Adipocyte (in vitro differentiated cells): ENCODE measurements at regions not wholly inside any gene's neighbourhood (a gene's known extent, or its start where the extent isn't known, plus 50 kb on each side); places are given as distances from the start of the nearest gene placed in this dataset.

Experiments
- DNase-seq: peaks from one replicate; pipeline ENCODE4 v3.0.0-alpha.2; 2015; ENCODE audit warnings: low read depth
- H3K27me3 ChIP-seq: replicated peaks from 2 replicates; pipeline ENCODE4 v1.7.0; 2013; ENCODE audit warnings: mild to moderate bottlenecking, low read length, moderate library complexity; ENCODE audit not compliant: control insufficient read depth, insufficient read depth
- H3K36me3 ChIP-seq: 2 replicates; pipeline ENCODE4 v1.7.0; 2013; ENCODE audit warnings: low read length, mild to moderate bottlenecking, moderate library complexity; ENCODE audit not compliant: control insufficient read depth, insufficient read depth, severe bottlenecking
- H3K4me1 ChIP-seq: 2 replicates; pipeline ENCODE4 v1.7.0; 2013; ENCODE audit warnings: mild to moderate bottlenecking, low read length, moderate library complexity; ENCODE audit not compliant: control insufficient read depth, insufficient read depth
- H3K4me3 ChIP-seq: 2 replicates; pipeline ENCODE4 v1.7.0; 2013; ENCODE audit warnings: mild to moderate bottlenecking, low read length, moderate library complexity
- H3K9ac ChIP-seq: 2 replicates; pipeline ENCODE4 v1.7.0; 2013; ENCODE audit warnings: mild to moderate bottlenecking, low read length, moderate library complexity
- H3K9me3 ChIP-seq: 2 replicates; pipeline ENCODE4 v1.7.0; 2013; ENCODE audit warnings: mild to moderate bottlenecking, low read length, moderate library complexity; ENCODE audit not compliant: control insufficient read depth

- no peak for DNase-seq
- Histone ChIP-seq H3K9ac (no peak overlapping the region), H3K4me3 (no peak overlapping the region), H3K27me3 (no peaks in the 10 kb centered on the region), H3K4me1 (no peaks in the 10 kb centered on the region), H3K36me3 (no peaks in the 10 kb centered on the region), H3K9me3 (peaks cover 2% of the 10 kb centered on the region)
Observed at GRCh38 chr11:37755521-37755920, 1157.5 kb upstream of the RAG2 start.

DNA sequence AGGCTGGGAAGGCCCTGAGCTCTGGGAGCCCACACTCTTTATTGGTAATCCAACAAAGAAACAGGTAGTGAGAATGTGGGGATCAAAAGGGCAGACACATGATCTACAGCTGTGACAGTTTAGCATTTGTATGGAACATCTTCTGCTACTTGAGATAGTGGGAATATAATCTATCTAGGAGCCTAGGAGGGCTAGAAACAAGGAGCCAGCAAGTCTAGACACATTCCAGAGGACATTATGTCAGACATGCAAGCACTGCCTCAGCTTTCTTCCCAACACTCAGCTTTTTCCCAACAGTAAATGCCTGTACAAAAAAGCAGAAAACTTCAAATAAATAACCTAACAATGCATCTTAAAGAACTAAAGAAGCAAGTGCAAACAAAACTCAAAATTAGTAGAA, 1150.6 kb upstream of the RAG2 start:
- Histone ChIP-seq H3K36me3 (no peaks in the 10 kb centered on the region), H3K27me3 (no peaks in the 10 kb centered on the region), H3K9me3 (peaks cover 7% of the 10 kb centered on the region), H3K4me1 (no peaks in the 10 kb centered on the region), H3K9ac (no peak overlapping the region), H3K4me3 (no peak overlapping the region)
- no peak for DNase-seq

DNA sequence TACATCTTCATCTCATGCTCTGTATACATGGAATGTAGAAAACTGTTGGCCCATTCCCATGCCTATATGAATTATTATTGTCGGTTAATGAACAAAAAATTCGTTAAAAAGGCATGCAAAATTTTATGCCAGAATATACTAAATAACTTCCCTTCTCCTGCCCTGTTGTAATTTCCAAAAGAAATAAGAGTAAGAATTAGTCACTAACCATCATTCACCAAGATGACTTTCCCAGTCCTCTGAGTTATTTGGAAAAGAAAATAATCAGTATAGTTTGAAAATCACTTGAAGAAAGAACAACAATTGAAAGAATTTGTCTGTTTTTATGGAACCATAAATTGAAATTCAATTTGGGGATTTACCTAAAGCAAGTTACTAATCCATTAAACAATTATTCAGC, 1149.1 kb upstream of the RAG2 start:
- H3K27me3 ChIP-seq, result no peaks in the 10 kb centered on the region
- peaks cover 7% of the 10 kb centered on the region for H3K9me3 ChIP-seq
- H3K4me3 ChIP-seq, result no peak overlapping the region
- H3K4me1 ChIP-seq, result no peaks in the 10 kb centered on the region
- no peak for DNase-seq
- H3K9ac ChIP-seq, result no peak overlapping the region
- no peaks in the 10 kb centered on the region for H3K36me3 ChIP-seq

DNA sequence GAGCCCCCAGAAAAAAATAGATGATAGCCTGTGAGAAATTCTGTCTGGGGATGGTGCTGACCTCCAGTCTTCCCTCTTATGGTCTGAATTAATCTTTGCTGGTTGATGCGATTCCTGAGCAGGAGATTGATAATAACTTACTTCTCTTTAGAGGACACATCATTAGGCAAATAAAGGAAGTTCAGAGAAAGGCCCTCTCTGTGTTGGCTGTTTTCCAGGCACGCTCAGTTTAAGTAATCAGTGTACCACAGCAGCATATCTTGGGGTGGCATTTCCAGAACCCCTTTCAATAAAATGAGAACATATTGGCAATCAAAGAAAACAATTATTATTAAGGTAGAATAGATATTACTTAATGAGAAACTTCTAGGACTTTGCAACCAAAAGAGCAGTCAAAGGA, 1129.3 kb upstream of the RAG2 start:
- H3K9me3 ChIP-seq, result no peaks in the 10 kb centered on the region
- H3K27me3 ChIP-seq, result no peaks in the 10 kb centered on the region
- H3K4me1 ChIP-seq, result no peaks in the 10 kb centered on the region
- no peak for DNase-seq
- no peak overlapping the region for H3K9ac ChIP-seq
- no peak overlapping the region for H3K4me3 ChIP-seq
- H3K36me3 ChIP-seq, result no peaks in the 10 kb centered on the region

DNA sequence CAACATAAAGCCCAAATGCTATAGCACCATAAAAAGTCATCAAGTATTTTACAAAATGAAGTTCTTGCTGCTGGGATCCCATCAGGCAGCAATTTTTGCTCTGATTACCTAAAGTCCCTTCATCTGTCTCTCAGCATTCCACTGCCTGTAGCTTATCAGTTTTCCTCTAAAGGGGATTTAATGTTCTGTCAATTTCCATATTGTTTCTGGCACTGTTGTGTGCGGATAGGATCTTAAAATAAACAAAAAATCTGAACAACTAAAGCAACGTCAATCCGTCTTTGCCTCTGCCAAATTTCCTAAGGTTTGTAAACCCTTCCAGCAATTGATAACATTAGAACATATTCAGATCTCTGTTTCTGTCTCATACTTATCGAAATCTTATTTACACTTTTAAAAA, 1126.3 kb upstream of the RAG2 start:
- Histone ChIP-seq H3K9ac (no peak overlapping the region), H3K4me3 (no peak overlapping the region), H3K9me3 (no peaks in the 10 kb centered on the region), H3K36me3 (no peaks in the 10 kb centered on the region), H3K4me1 (no peaks in the 10 kb centered on the region), H3K27me3 (no peaks in the 10 kb centered on the region)
- DNase-seq, result peak; percentile 1

- peak; percentile 10 for DNase-seq
- H3K4me3 ChIP-seq, result no peak overlapping the region
Observed at GRCh38 chr11:37721485-37721884, 1123.4 kb upstream of the RAG2 start.

DNA sequence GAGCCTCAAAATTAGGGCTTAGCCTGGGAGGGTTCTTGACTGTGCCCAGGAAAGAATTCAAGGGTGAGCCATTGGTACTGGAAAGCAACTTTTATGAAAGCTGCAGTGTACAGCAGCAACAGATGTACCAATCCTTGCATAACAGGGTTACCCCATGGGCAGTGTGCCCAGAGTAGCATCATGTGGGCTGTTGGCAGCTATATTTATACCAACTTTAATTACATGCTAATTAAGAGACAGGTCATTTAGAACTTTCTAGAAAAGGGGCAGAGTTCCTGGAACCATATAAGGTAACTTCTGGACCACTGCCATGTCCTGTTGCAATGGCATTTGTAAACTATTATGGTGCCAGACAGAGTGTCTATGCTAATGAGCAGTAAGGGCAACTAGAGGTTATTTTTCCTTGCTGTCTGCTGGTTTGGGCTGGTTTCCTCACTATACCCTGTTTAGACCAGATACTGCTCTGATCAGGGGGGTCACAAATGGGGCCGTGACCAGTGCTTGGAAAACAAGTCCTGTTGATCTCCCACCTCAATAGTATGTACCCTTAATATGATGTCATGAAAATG, 1120.5 kb upstream of the RAG2 start:
- peak; percentile 45 for DNase-seq
- H3K4me1 ChIP-seq, result no peaks in the 10 kb centered on the region
- no peak overlapping the region for H3K4me3 ChIP-seq
- H3K9ac ChIP-seq, result no peak overlapping the region
- H3K27me3 ChIP-seq, result no peaks in the 10 kb centered on the region
- H3K9me3 ChIP-seq, result no peaks in the 10 kb centered on the region
- H3K36me3 ChIP-seq, result no peaks in the 10 kb centered on the region

More at GRCh38 chr11:37721485-37721884, 1123.4 kb upstream of the RAG2 start:
- Histone ChIP-seq H3K27me3 (no peaks in the 10 kb centered on the region), H3K9me3 (no peaks in the 10 kb centered on the region), H3K9ac (no peak overlapping the region), H3K36me3 (no peaks in the 10 kb centered on the region), H3K4me1 (no peaks in the 10 kb centered on the region)

GRCh38 chr11:37712251-37712650, 1114.2 kb upstream of the RAG2 start:
- peak; percentile 46 for DNase-seq
- H3K9ac ChIP-seq, result no peak overlapping the region
- H3K27me3 ChIP-seq, result no peaks in the 10 kb centered on the region
- H3K9me3 ChIP-seq, result no peaks in the 10 kb centered on the region
- H3K4me3 ChIP-seq, result no peak overlapping the region
- no peaks in the 10 kb centered on the region for H3K4me1 ChIP-seq
- H3K36me3 ChIP-seq, result no peaks in the 10 kb centered on the region

DNA sequence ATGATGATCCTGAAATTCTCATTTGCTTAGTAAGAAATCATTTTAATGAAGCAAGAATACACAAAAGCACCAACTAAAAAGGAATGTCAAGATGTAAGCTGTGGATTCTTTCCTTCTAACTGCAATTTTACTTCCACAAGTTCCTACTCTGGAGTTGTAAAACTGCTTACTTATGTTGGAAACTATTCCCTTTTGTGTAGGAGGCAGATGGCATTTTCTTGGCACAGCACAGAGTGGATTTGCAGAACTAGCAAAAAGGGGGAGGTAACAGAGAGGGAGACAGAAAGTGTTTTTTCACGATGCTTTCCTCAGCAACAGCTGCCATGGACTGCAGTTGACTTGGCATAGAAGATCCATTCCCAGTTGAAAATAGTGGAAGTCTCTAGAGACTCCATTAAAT, 1112.0 kb upstream of the RAG2 start:
- no peak overlapping the region for H3K9ac ChIP-seq
- H3K9me3 ChIP-seq, result no peaks in the 10 kb centered on the region
- H3K4me1 ChIP-seq, result no peaks in the 10 kb centered on the region
- DNase-seq, result peak; percentile 63
- H3K36me3 ChIP-seq, result no peaks in the 10 kb centered on the region
- H3K4me3 ChIP-seq, result no peak overlapping the region
- H3K27me3 ChIP-seq, result no peaks in the 10 kb centered on the region

- H3K9ac ChIP-seq, result no peak overlapping the region
- no peaks in the 10 kb centered on the region for H3K4me1 ChIP-seq
- H3K27me3 ChIP-seq, result no peaks in the 10 kb centered on the region
- no peaks in the 10 kb centered on the region for H3K9me3 ChIP-seq
- peak; percentile 58 for DNase-seq
- H3K4me3 ChIP-seq, result no peak overlapping the region
- H3K36me3 ChIP-seq, result no peaks in the 10 kb centered on the region
Observed at GRCh38 chr11:37704791-37705190, 1106.8 kb upstream of the RAG2 start.

GRCh38 chr11:37699644-37700043, 1101.6 kb upstream of the RAG2 start:
- H3K4me1 ChIP-seq, result no peaks in the 10 kb centered on the region
- DNase-seq, result no peak
- H3K9me3 ChIP-seq, result peaks cover 16% of the 10 kb centered on the region
- H3K9ac ChIP-seq, result no peak overlapping the region
- H3K27me3 ChIP-seq, result no peaks in the 10 kb centered on the region
- no peaks in the 10 kb centered on the region for H3K36me3 ChIP-seq
- H3K4me3 ChIP-seq, result no peak overlapping the region

DNA sequence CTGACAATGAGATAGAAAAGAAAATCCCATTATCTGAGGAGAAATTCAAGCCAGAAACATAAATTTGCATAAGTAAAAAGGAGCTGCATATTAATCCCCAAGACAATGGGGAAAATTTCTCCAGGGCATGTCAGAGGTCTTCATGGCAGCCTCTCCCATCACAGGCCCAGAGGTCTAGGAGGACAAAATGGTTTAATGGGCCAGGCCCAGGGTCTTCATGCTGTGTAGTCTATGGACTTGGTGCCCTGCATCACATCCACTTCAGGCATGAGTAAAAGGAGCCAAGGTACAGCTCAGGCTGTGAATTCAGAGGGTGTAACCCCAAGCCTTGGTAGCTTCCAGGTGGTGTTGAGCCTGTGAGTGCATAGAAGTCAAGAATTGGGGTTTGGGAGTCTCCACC, 1097.2 kb upstream of the RAG2 start:
- H3K4me3 ChIP-seq, result no peak overlapping the region
- H3K9me3 ChIP-seq, result peaks cover 24% of the 10 kb centered on the region
- DNase-seq, result no peak

More for the DNA sequence above, 1097.2 kb upstream of the RAG2 start:
- no peaks in the 10 kb centered on the region for H3K36me3 ChIP-seq
- no peaks in the 10 kb centered on the region for H3K27me3 ChIP-seq
- H3K9ac ChIP-seq, result no peak overlapping the region
- no peaks in the 10 kb centered on the region for H3K4me1 ChIP-seq
